Fibroblast of skin of abdomen (primary cell): ENCODE measurements at regions not wholly inside any gene's neighbourhood (a gene's known extent, or its start where the extent isn't known, plus 50 kb on each side); places are given as distances from the start of the nearest gene placed in this dataset.

Experiments used
- DNase-seq: peaks from one replicate; pipeline ENCODE4 v3.0.0-alpha.2; 2013

GRCh38 chr9:115481769-115482168, 363.8 kb upstream of the TNC start:
- DNase-seq: no peak

GRCh38 chr9:115482747-115483146, 364.8 kb upstream of the TNC start:
- DNase-seq: no peak

GRCh38 chr9:115492869-115493268, 374.9 kb upstream of the TNC start:
- no peak for DNase-seq

GRCh38 chr9:115494393-115494792, 376.4 kb upstream of the TNC start:
- DNase-seq: no peak

GRCh38 chr9:115495052-115495635, 377.2 kb upstream of the TNC start:
- DNase-seq: no peak

- DNase-seq: no peak
Measured at GRCh38 chr9:115495836-115496235, 377.9 kb upstream of the TNC start.

GRCh38 chr9:115498303-115498702, 380.3 kb upstream of the TNC start:
- DNase-seq: no peak

- no peak for DNase-seq
Measured at GRCh38 chr9:115507148-115507547, 389.2 kb upstream of the TNC start.

GRCh38 chr9:115513148-115513547, 395.2 kb upstream of the TNC start:
- DNase-seq: no peak

- DNase-seq: no peak
Measured at GRCh38 chr9:115514454-115514853, 396.5 kb upstream of the TNC start.

- peak; percentile 95 for DNase-seq
Measured at GRCh38 chr9:115517335-115518075, 399.5 kb upstream of the TNC start.

GRCh38 chr9:115520646-115521045, 402.7 kb upstream of the TNC start:
- DNase-seq: no peak

- no peak for DNase-seq
Measured at GRCh38 chr9:115522912-115523311, 405.0 kb upstream of the TNC start.

GRCh38 chr9:115524453-115525059, 406.6 kb upstream of the TNC start:
- peak; percentile 82 for DNase-seq

- peak; percentile 11 for DNase-seq
Measured at GRCh38 chr9:115525111-115526058, 407.4 kb upstream of the TNC start.

- peak; percentile 97 for DNase-seq
Measured at GRCh38 chr9:115531410-115532125, 413.6 kb upstream of the TNC start.

GRCh38 chr9:115533511-115533910, 415.6 kb upstream of the TNC start:
- DNase-seq: no peak

GRCh38 chr9:115540091-115540490, 422.1 kb upstream of the TNC start:
- DNase-seq: peak; percentile 34

- DNase-seq: no peak
Measured at GRCh38 chr9:115543511-115543910, 425.6 kb upstream of the TNC start.

- DNase-seq: peak; percentile 86
Measured at GRCh38 chr9:115548609-115549260, 430.8 kb upstream of the TNC start.

- DNase-seq: peak; percentile 84
Measured at GRCh38 chr9:115551396-115551795, 433.4 kb upstream of the TNC start.
